ENCODE measurements at regions not wholly inside any gene's neighbourhood (a gene's known extent, or its start where the extent isn't known, plus 50 kb on each side); places are given as distances from the start of the nearest gene placed in this dataset.

DNA sequence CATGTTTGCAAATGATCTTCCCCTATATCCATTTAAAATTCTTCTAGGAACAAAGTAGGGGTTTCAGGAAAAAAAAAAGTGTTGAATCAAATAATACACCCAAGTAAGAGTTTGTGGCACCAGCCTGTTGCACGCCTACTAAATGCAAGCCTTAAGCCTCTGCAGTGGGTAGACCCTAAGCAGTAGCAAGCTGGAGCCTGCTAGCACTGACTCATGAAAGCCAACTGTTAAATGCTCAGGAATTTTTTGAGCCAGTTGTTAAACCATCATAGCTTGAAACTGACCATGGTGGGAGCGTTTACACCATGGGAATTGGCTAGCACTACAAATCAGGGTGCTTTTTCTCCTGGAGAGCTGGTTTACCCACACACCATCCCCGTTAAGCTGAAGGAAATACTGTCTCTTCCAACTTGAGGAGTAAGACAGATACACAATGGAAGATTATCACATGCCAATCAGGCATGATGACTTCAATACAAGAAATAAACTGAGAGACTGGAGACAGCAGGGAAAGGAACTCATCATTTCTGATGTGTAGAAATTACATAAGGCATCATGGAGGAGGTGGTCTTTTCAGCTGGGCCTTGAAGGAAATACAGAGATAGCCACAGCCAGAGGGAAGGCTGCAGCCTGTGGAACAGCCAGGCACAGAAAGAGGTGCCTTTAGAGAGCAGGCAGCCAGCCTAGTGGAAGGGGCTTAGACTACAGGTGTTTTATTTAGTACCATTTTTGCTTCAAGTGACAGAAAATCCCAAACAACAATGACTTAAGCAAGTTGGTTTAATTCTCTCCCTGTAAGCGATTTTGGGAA is 110.8 kb downstream of the SNX5 start:
- no peak for TF ChIP-seq CTCF (IDR thresholded peaks at IDR 0.05)
- no peak for TF ChIP-seq POLR2A (IDR thresholded peaks at IDR 0.05)

Data from testis (tissue), 2 donors.